A673 (cell line): ENCODE measurements at regions not wholly inside any gene's neighbourhood (a gene's known extent, or its start where the extent isn't known, plus 50 kb on each side); places are given as distances from the start of the nearest gene placed in this dataset.

Experiments
- EZH2 ChIP-seq: fragments of 200-600 bp; sonication (generic); IDR thresholded peaks from 2 replicates; pipeline ENCODE4 v1.6.1; 2017; ENCODE audit warnings: borderline replicate concordance, low read depth, mild to moderate bottlenecking, mixed read lengths, antibody characterized with exemption, low read length; ENCODE audit not compliant: poor library complexity, severe bottlenecking
- TF ChIP-seq, protein P1 (sequence below): fragments of 300-800, 200-600 bp; sonication (generic); conservative IDR thresholded peaks from 2 replicates; pipeline ENCODE4 v1.5.1; 2017; ENCODE audit warnings: low read depth, mild to moderate bottlenecking, antibody characterized with exemption, low read length, moderate library complexity, mixed read lengths

DNA sequence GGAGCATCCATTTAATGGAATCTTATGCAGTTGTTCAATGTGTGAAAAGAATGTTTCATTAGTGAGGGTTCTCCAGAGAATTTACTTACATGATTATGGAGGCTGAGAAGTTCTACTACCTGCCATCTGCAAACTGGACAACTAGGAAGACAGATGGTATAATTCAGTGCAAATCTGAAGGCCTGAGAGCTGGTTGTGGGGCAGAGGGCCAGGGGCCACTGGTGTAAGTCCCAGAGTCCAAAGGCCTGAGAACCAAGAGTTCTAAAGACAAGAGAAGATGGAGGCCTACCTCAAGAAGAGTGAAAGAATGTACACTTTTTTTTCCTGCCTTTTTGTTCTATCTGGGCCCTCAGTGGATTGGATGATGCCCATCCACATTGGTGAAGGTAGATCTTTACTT is 114.8 kb downstream of the DDX1 start:
- TF ChIP-seq, protein P1, sequence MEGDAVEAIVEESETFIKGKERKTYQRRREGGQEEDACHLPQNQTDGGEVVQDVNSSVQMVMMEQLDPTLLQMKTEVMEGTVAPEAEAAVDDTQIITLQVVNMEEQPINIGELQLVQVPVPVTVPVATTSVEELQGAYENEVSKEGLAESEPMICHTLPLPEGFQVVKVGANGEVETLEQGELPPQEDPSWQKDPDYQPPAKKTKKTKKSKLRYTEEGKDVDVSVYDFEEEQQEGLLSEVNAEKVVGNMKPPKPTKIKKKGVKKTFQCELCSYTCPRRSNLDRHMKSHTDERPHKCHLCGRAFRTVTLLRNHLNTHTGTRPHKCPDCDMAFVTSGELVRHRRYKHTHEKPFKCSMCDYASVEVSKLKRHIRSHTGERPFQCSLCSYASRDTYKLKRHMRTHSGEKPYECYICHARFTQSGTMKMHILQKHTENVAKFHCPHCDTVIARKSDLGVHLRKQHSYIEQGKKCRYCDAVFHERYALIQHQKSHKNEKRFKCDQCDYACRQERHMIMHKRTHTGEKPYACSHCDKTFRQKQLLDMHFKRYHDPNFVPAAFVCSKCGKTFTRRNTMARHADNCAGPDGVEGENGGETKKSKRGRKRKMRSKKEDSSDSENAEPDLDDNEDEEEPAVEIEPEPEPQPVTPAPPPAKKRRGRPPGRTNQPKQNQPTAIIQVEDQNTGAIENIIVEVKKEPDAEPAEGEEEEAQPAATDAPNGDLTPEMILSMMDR = no peak
- TF ChIP-seq EZH2 = no peak
